ENCODE measurements at regions not wholly inside any gene's neighbourhood (a gene's known extent, or its start where the extent isn't known, plus 50 kb on each side); places are given as distances from the start of the nearest gene placed in this dataset.

- POLR2A ChIA-PET, result no interaction called here
- no TSS peak for BruUV-seq (replicated peaks)
- H3K27ac Mint-ChIP-seq (ENCODE audit: low read depth, unreplicated experiment), result peak overlapping the region; percentile 21
- H3K36me3 Mint-ChIP-seq (ENCODE audit: insufficient read depth, unreplicated experiment), result no peaks in the 10 kb centered on the region
- TF ChIP-seq CTCF (IDR thresholded peaks at IDR 0.05; ENCODE audit: unreplicated experiment), result no peak
- CTCF ChIA-PET, result no interaction called here
- H3K9me3 Mint-ChIP-seq (ENCODE audit: unreplicated experiment), result no peaks in the 10 kb centered on the region
- no peaks in the 10 kb centered on the region for H3K27me3 Mint-ChIP-seq (ENCODE audit: insufficient read depth, unreplicated experiment)
- H3K4me3 Mint-ChIP-seq (ENCODE audit: unreplicated experiment), result no peak overlapping the region
- intact Hi-C loops (cut with micrococcal nuclease), result no loop called here
- no peak for DNase-seq (ENCODE audit: unreplicated experiment)
- peaks cover 26% of the 10 kb centered on the region for H3K4me1 Mint-ChIP-seq (ENCODE audit: insufficient read depth, unreplicated experiment)
These were observed 83.0 kb upstream of the RANBP6 start for GRCh38 chr9:6098431-6098830.

GRCh38 chr9:6096821-6097220 is 81.4 kb upstream of the RANBP6 start:
- no peaks in the 10 kb centered on the region for H3K27me3 Mint-ChIP-seq (ENCODE audit: insufficient read depth, unreplicated experiment)
- intact Hi-C loops (cut with micrococcal nuclease), result no loop called here
- H3K4me3 Mint-ChIP-seq (ENCODE audit: unreplicated experiment), result no peak overlapping the region
- DNase-seq (ENCODE audit: unreplicated experiment), result peak; percentile 42
- no peaks in the 10 kb centered on the region for H3K9me3 Mint-ChIP-seq (ENCODE audit: unreplicated experiment)
- H3K36me3 Mint-ChIP-seq (ENCODE audit: insufficient read depth, unreplicated experiment), result no peaks in the 10 kb centered on the region
- H3K4me1 Mint-ChIP-seq (ENCODE audit: insufficient read depth, unreplicated experiment), result peaks cover 12% of the 10 kb centered on the region
- BruUV-seq (replicated peaks), result no TSS peak
- no peak for TF ChIP-seq CTCF (IDR thresholded peaks at IDR 0.05; ENCODE audit: unreplicated experiment)
- CTCF ChIA-PET, result interaction anchor here (1.1 kb wide), 1 partner anchor 11 kb away, joined by 4 read pairs; no protein-coding TSS in a partner anchor
- POLR2A ChIA-PET, result no interaction called here
- no peak overlapping the region for H3K27ac Mint-ChIP-seq (ENCODE audit: low read depth, unreplicated experiment)

- Mint-ChIP-seq H3K27me3 (ENCODE audit: insufficient read depth, unreplicated experiment) (no peaks in the 10 kb centered on the region), H3K4me3 (ENCODE audit: unreplicated experiment) (no peak overlapping the region), H3K4me1 (ENCODE audit: insufficient read depth, unreplicated experiment) (peaks cover 24% of the 10 kb centered on the region), H3K9me3 (ENCODE audit: unreplicated experiment) (no peaks in the 10 kb centered on the region), H3K27ac (ENCODE audit: low read depth, unreplicated experiment) (no peak overlapping the region), H3K36me3 (ENCODE audit: insufficient read depth, unreplicated experiment) (no peaks in the 10 kb centered on the region)
- intact Hi-C loops (cut with micrococcal nuclease), result no loop called here
- ChIA-PET POLR2A (interaction anchor here (1.4 to 1.5 kb wide), 2 partner anchors 12 to 17 kb away, joined by 7 read pairs; no protein-coding TSS in a partner anchor), CTCF (interaction anchor here (0.6 to 3.2 kb wide), 6 partner anchors 16 to 453 kb away, joined by 3 to 9 read pairs (median 3); no protein-coding TSS in a partner anchor)
- BruUV-seq (replicated peaks), result no TSS peak
- no peak for TF ChIP-seq CTCF (IDR thresholded peaks at IDR 0.05; ENCODE audit: unreplicated experiment)
- DNase-seq (ENCODE audit: unreplicated experiment), result no peak
These were observed 75.1 kb upstream of the RANBP6 start for GRCh38 chr9:6090277-6091210.

GRCh38 chr9:6089300-6089699 is 73.9 kb upstream of the RANBP6 start:
- Mint-ChIP-seq H3K36me3 (ENCODE audit: insufficient read depth, unreplicated experiment) (no peaks in the 10 kb centered on the region), H3K27ac (ENCODE audit: low read depth, unreplicated experiment) (no peak overlapping the region), H3K4me3 (ENCODE audit: unreplicated experiment) (no peak overlapping the region), H3K4me1 (ENCODE audit: insufficient read depth, unreplicated experiment) (peaks cover 24% of the 10 kb centered on the region), H3K27me3 (ENCODE audit: insufficient read depth, unreplicated experiment) (no peaks in the 10 kb centered on the region), H3K9me3 (ENCODE audit: unreplicated experiment) (no peaks in the 10 kb centered on the region)
- no peak for DNase-seq (ENCODE audit: unreplicated experiment)
- BruUV-seq (replicated peaks), result no TSS peak
- TF ChIP-seq CTCF (IDR thresholded peaks at IDR 0.05; ENCODE audit: unreplicated experiment), result no peak
- CTCF ChIA-PET, result interaction anchor here (1.1 kb wide), 1 partner anchor 217 kb away, joined by 4 read pairs; no protein-coding TSS in a partner anchor
- POLR2A ChIA-PET, result no interaction called here
- intact Hi-C loops (cut with micrococcal nuclease), result no loop called here
